ENCODE measurements at regions not wholly inside any gene's neighbourhood (a gene's known extent, or its start where the extent isn't known, plus 50 kb on each side); places are given as distances from the start of the nearest gene placed in this dataset.
"Not testable (repeated sequence)": the region's sequence is repeated elsewhere in the genome, so short reads cannot be mapped to it uniquely, and the experiment has no call there.

- WGBS, 4 donors, result 82 to 86% (median 84%) methylated on average over 5 of the region's 5 CpGs
- H3K27me3 ChIP-seq, result no peaks in the 10 kb centered on the region
- no peak for DNase-seq
- H3K36me3 ChIP-seq, result no peaks in the 10 kb centered on the region
- intact Hi-C loops (cut with DNase I), result no loop called here
- H3K4me3 ChIP-seq, result no peak overlapping the region
- no peak overlapping the region for H3K27ac ChIP-seq
- no peaks in the 10 kb centered on the region for H3K4me1 ChIP-seq
- no peaks in the 10 kb centered on the region for H3K9me3 ChIP-seq
- ATAC-seq, result no peak
- TF ChIP-seq POLR2A (IDR thresholded peaks at IDR 0.05), result no peak
- TF ChIP-seq CTCF (IDR thresholded peaks at IDR 0.05), result no peak
Measured at GRCh38 chr7:65812281-65812680, 60.6 kb upstream of the VKORC1L1 start.

GRCh38 chr7:65814556-65815167, 58.2 kb upstream of the VKORC1L1 start:
- H3K4me3 ChIP-seq; DNase-seq; H3K4me1 ChIP-seq; ATAC-seq; H3K27me3 ChIP-seq; H3K27ac ChIP-seq; intact Hi-C loops (cut with DNase I); H3K9me3 ChIP-seq; H3K36me3 ChIP-seq: not testable (repeated sequence)
- 69 to 83% (median 72%) methylated on average over 3 of the region's 3 CpGs for WGBS, 4 donors

GRCh38 chr7:65820287-65820950, 52.5 kb upstream of the VKORC1L1 start:
- intact Hi-C loops (cut with DNase I), result no loop called here
- H3K36me3 ChIP-seq, result no peaks in the 10 kb centered on the region
- no peaks in the 10 kb centered on the region for H3K27me3 ChIP-seq
- no peaks in the 10 kb centered on the region for H3K9me3 ChIP-seq
- DNase-seq (no peak), ATAC-seq (no peak)
- H3K4me1 ChIP-seq, result no peaks in the 10 kb centered on the region
- TF ChIP-seq CTCF (IDR thresholded peaks at IDR 0.05) (no peak), POLR2A (IDR thresholded peaks at IDR 0.05) (no peak)
- no peak overlapping the region for H3K27ac ChIP-seq
- 38 to 48% (median 47%) methylated on average over 4 of the region's 4 CpGs for WGBS, 4 donors
- H3K4me3 ChIP-seq, result no peak overlapping the region
